ENCODE measurements at regions not wholly inside any gene's neighbourhood (a gene's known extent, or its start where the extent isn't known, plus 50 kb on each side); places are given as distances from the start of the nearest gene placed in this dataset.

DNA sequence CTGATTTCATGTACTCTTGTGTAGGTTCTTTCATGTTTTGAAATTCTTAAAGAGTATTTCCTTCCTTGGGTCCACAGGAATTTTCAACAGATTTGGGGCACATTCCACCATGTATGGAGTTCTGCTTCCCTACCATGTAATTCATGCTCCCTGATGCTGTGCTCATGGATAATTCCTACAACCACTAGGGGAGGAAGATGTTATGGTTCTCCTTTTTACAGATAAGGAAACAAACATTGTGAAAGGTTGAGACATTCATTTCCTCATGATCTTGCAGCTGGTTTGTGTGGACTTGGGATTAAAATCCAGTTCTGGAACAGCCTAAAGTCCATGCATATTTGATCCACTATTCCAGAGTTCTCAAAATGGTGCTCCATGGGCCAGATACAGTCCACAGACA, 174.9 kb upstream of the FRMD4B start:
- POLR2A ChIA-PET = interaction anchor here (0.6 kb wide), 1 partner anchor 93 kb away, joined by 3 read pairs; no protein-coding TSS in a partner anchor
- FAIRE-seq (no peak), ATAC-seq (no peak), DNase-seq (ENCODE audit: extremely low read depth in 1 of 4, low spot score in 3 of 4) (no peak)
- Histone ChIP-seq H4K20me1 (replicated peaks; ENCODE audit: control insufficient read depth, insufficient read depth, low read length) (no peaks in the 10 kb centered on the region), H3K4me3 (no peak overlapping the region), H3K36me3 (ENCODE audit: control insufficient read depth, insufficient read depth, low read length) (no peaks in the 10 kb centered on the region), H2AFZ (ENCODE audit: low read depth, low read length) (no peak overlapping the region), H3K27me3 (ENCODE audit: control insufficient read depth in 2 of 2, insufficient read depth in 2 of 2, low read length in 2 of 2) (no peaks in the 10 kb centered on the region), H3K79me2 (ENCODE audit: control insufficient read depth, insufficient read depth, low read length) (no peaks in the 10 kb centered on the region), H3K9ac (ENCODE audit: insufficient read depth in 1 of 2, low read depth in 2 of 2, low read length in 2 of 2) (no peak overlapping the region), H3K9me1 (ENCODE audit: control insufficient read depth, insufficient read depth, low read length) (no peaks in the 10 kb centered on the region), H3K27ac (ENCODE audit: extremely low read depth, low read depth, low read length) (no peak overlapping the region), H3K9me3 (replicated peaks; ENCODE audit: control insufficient read depth, insufficient read depth, low read depth, low read length) (no peaks in the 10 kb centered on the region), H3K4me1 (replicated peaks in 1 of 2; ENCODE audit: control insufficient read depth in 2 of 2, insufficient read depth in 2 of 2, low read length in 2 of 2) (no peaks in the 10 kb centered on the region), H3K4me2 (ENCODE audit: insufficient read depth, low read length) (no peak overlapping the region)
- intact Hi-C loops (cut with micrococcal nuclease) = no loop called here
- BruUV-seq (replicated peaks) = no TSS peak
- in situ Hi-C loops (cut with MboI) = no loop called here
- CTCF ChIA-PET (ENCODE audit: low intra/inter-chr PET ratio) = no interaction called here
- no peak for TF ChIP-seq RREB1 (CRISPR knock-in tag; IDR thresholded peaks at IDR 0.05)
- no peak for TF ChIP-seq TAF1 (IDR thresholded peaks at IDR 0.05; ENCODE audit: control insufficient read depth, extremely low read depth, insufficient read depth, low read length, severe bottlenecking)
- no peak for TF ChIP-seq U2AF2 (optimal IDR thresholded peaks at IDR 0.05; ENCODE audit: low read depth, low read length)
- TF ChIP-seq, protein P1, sequence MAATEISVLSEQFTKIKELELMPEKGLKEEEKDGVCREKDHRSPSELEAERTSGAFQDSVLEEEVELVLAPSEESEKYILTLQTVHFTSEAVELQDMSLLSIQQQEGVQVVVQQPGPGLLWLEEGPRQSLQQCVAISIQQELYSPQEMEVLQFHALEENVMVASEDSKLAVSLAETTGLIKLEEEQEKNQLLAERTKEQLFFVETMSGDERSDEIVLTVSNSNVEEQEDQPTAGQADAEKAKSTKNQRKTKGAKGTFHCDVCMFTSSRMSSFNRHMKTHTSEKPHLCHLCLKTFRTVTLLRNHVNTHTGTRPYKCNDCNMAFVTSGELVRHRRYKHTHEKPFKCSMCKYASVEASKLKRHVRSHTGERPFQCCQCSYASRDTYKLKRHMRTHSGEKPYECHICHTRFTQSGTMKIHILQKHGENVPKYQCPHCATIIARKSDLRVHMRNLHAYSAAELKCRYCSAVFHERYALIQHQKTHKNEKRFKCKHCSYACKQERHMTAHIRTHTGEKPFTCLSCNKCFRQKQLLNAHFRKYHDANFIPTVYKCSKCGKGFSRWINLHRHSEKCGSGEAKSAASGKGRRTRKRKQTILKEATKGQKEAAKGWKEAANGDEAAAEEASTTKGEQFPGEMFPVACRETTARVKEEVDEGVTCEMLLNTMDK (IDR thresholded peaks at IDR 0.05; ENCODE audit: borderline replicate concordance, insufficient read depth, low read depth, low read length, poor library complexity, severe bottlenecking) = no peak
- TF ChIP-seq CC2D1A (IDR thresholded peaks at IDR 0.05) = no peak
- TF ChIP-seq NFE2 (IDR thresholded peaks at IDR 0.05; ENCODE audit: low read depth) = no peak
- TF ChIP-seq POLR3G (IDR thresholded peaks at IDR 0.05; ENCODE audit: extremely low read depth, insufficient read length, insufficient replicate concordance) = no peak
- TF ChIP-seq PRPF4 (IDR thresholded peaks at IDR 0.05; ENCODE audit: insufficient read depth, low read depth, low read length, poor library complexity, severe bottlenecking) = no peak
- TF ChIP-seq ID3 (CRISPR knock-in tag; IDR thresholded peaks at IDR 0.05) = no peak
- no peak for TF ChIP-seq ID3 (tag; IDR thresholded peaks at IDR 0.05)
- TF ChIP-seq, protein P2, sequence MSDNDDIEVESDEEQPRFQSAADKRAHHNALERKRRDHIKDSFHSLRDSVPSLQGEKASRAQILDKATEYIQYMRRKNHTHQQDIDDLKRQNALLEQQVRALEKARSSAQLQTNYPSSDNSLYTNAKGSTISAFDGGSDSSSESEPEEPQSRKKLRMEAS (CRISPR knock-in tag; IDR thresholded peaks at IDR 0.05) = no peak
- TF ChIP-seq KDM2B (CRISPR knock-in tag; IDR thresholded peaks at IDR 0.05) = no peak
- no peak for TF ChIP-seq NONO (IDR thresholded peaks at IDR 0.05; ENCODE audit: low read depth in 2 of 2, low read length in 1 of 2)
- TF ChIP-seq, protein P3, sequence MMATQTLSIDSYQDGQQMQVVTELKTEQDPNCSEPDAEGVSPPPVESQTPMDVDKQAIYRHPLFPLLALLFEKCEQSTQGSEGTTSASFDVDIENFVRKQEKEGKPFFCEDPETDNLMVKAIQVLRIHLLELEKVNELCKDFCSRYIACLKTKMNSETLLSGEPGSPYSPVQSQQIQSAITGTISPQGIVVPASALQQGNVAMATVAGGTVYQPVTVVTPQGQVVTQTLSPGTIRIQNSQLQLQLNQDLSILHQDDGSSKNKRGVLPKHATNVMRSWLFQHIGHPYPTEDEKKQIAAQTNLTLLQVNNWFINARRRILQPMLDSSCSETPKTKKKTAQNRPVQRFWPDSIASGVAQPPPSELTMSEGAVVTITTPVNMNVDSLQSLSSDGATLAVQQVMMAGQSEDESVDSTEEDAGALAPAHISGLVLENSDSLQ (IDR thresholded peaks at IDR 0.05) = no peak
